GM18498 (cell line): ENCODE measurements at regions not wholly inside any gene's neighbourhood (a gene's known extent, or its start where the extent isn't known, plus 50 kb on each side); places are given as distances from the start of the nearest gene placed in this dataset.
"Not testable (repeated sequence)": the region's sequence is repeated elsewhere in the genome, so short reads cannot be mapped to it uniquely, and the experiment has no call there.

Experiments used
- ATAC-seq: cut with Tn5 transposase; IDR thresholded peaks from one replicate; pipeline ENCODE4 v1.9.1; 2021; ENCODE audit warnings: mild to moderate bottlenecking, moderate library complexity; ENCODE audit not compliant: unreplicated experiment

DNA sequence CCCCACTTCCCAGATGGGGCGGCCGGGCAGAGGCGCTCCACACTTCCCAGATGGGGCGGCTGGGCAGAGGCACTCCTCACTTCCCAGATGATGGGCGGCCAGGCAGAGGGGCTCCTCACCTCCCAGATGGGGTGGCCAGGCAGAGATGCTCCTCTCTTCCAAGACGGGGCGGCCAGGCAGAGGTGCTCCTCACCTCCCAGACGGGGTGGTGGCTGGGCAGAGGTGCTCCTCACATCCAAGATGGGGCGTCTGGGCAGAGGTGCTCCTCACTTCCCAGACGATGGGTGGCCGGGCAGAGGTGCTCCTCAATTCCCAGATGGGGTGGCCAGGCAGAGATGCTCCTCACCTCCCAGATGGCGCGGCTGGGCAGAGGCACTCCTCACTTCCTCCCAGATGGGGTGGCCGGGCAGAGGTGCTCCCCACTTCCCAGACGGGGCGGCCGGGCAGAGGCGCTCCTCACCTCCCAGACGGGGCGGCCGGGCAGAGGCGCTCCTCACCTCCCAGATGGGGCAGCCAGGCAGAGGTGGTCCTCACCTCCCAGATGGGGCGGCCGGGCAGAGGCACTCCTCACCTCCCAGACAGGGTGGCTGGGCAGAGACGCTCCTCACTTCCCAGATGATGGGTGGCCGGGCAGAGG, 275.2 kb downstream of the LIPI start:
- ATAC-seq = not testable (repeated sequence)

DNA sequence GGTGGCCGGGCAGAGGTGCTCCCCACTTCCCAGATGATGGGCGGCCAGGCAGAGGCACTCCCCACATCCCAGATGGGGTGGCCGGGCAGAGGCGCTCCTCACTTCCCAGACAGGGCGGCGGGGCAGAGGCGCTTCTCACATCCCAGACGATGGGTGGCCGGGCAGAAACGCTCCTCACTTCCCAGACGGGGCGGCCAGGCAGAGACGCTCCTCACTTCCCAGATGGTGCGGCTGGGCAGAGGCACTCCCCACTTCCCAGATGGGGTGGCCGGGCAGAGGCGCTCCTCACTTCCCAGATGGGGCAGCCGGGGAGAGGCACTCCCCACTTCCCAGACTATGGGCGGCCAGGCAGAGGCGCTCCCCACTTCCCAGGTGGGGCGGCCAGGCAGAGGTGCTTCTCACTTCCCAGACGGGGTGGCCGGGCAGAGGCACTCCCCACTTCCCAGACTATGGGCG, 275.8 kb downstream of the LIPI start:
- not testable (repeated sequence) for ATAC-seq

DNA sequence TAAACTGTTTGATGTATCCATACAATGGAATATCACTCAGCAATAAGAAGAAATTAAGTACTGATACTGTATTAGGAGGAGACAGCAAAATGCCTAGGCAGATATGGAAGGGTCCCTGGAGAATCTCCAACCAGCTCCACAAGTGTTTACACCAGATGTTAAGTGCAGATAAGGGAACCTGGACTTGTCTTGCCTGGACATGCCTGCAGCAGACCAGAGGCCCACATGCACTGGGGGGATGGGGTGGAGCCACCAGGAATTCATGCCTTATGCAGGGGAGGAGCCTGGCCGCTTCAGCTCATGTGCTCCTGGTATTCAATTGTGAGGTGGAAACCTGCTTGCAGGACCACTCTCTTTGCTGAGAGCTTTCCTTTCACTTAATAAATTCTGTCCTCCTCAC, 287.6 kb downstream of the LIPI start:
- not testable (repeated sequence) for ATAC-seq

DNA sequence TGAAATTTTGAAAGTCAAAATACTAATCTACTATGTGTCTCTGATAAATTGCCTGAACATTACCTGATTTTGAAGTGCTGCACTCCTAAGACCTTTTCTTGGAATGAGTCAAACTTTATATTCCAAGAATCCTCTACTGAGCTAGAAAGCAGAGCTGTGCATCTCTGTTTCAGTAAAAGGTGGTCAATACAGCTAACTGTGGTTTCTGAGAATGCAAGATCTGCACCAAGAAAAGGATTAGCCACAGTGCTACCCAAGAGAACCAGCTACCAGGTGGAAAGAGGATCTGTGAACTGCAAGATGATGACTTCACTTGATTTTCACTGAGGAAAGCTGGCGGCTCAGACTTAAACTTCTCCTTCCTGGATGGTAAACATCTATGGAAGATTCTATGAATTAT, 289.3 kb downstream of the LIPI start:
- not testable (repeated sequence) for ATAC-seq

GRCh38 chr21:13907385-13907784, 297.8 kb downstream of the POTED start:
- not testable (repeated sequence) for ATAC-seq

- not testable (repeated sequence) for ATAC-seq
These were observed 287.1 kb downstream of the POTED start for GRCh38 chr21:13896596-13897247.

DNA sequence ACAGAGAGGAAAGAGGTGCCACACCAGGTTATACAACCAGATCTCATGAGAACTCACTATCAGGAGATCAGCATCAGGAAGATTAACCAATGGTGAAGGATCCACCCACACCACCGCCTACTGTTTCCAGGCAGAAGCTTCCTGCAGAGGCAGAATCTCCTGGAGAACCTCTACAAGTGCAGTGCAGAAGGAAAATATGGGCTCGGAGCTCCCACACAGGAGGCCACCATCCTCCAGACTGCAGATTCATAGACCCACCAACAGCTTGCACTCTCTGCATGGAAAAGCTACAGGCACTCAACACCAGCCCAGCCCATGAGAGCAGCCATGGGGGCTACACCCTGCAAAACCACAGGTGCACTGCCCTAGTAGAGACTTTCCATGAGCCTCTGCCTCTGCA, 284.0 kb downstream of the POTED start:
- ATAC-seq = not testable (repeated sequence)

DNA sequence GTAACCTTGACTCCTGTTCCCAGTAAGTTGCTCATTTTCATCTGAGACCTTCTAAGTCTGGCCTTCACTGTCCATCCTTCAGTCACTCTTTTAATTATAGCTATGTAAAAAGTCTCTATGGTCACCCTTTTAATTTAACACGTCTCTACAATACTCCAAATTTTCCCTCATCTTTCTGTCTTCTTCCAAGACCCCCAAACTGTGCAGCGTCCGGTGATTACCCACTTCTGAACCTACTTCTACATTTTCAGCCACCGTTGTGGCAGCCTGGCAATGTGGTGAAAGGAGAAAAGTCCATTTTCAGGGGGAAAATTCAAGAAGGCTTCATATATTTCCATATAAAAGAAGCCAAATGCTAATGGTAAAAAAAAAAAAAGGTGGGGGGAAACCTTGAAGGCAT, 283.4 kb downstream of the POTED start:
- not testable (repeated sequence) for ATAC-seq

DNA sequence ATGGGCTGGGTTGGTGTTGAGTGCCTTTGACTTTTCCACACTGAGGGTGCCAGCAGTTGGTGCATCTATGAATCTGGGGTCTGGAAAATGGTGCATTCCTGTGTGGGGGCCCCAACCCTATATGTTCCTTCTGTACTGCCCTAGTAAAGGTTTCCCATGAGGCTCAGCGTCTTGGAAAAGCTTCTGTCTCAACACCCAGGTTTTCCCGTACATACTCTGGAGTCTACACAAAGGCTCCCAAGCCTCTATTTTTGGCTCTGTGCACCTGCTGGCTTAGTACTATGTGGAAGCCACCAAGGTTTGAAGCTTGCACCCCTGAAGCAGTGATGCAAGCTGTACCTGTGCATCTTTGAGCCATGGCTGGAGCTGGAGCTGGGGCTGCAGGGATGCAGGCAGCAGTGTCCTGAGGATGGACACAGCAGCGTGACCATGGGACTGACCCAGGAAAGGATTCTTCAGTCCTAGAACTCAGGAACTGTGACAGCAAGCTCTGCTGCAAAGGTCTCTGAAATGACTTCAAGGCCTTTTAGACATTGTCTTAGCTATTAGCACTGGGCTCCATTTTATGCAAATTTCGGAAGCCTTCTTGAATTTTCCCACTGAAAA, 282.7 kb downstream of the POTED start:
- not testable (repeated sequence) for ATAC-seq

- ATAC-seq = not testable (repeated sequence)
These were observed 279.6 kb downstream of the POTED start for GRCh38 chr21:13889176-13889575.

GRCh38 chr21:13883641-13884395, 274.2 kb downstream of the POTED start:
- ATAC-seq = not testable (repeated sequence)

- ATAC-seq = not testable (repeated sequence)
These were observed 267.9 kb downstream of the POTED start for GRCh38 chr21:13877503-13877902.

DNA sequence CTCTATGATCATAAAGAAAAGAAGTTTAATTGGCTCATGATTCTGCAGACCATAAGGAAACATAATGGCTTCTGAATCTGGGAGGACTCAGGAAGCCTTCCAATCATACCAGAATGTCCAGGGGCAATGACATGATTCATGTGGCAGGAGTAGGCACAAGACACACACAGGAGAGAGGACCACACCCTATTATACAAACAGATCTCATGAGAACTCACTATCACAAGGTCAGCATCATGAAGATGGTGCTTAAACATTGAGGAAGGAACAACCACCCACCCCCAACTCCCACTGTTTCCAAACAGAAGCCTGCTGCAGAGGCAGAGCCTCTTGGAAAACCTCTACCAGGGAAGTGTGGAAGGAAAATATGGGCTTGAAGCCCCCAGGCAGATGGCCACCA, 267.4 kb downstream of the POTED start:
- not testable (repeated sequence) for ATAC-seq

- ATAC-seq = not testable (repeated sequence)
These were observed 264.4 kb downstream of the POTED start for GRCh38 chr21:13874001-13874400.

- ATAC-seq = no peak
These were observed 245.1 kb downstream of the POTED start for GRCh38 chr21:13854638-13855037.

- ATAC-seq = not testable (repeated sequence)
These were observed 241.2 kb downstream of the POTED start for GRCh38 chr21:13850808-13851207.

- not testable (repeated sequence) for ATAC-seq
These were observed 239.9 kb downstream of the POTED start for GRCh38 chr21:13849489-13849888.

- not testable (repeated sequence) for ATAC-seq
These were observed 237.1 kb downstream of the POTED start for GRCh38 chr21:13846718-13847117.

GRCh38 chr21:13844574-13844973, 235.0 kb downstream of the POTED start:
- ATAC-seq = not testable (repeated sequence)

DNA sequence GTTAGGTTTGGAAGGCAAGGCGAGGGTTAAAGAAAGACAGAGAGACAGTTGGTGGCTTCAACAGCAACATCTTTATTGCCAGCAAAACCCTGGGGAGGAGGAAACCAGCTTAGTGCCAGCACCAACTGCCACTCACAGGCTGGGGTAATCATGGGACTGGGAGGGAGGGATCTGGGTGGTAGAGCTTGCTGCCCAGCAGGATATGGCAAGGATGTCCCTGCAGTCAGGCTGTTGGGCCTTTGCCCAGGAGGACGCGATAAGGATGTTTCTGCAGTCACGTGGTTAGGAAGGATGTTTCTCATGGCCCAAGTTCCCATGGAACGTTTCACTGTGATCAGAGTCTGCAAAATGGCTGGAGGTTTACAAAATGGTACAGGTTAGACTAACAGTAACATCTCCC, 233.5 kb downstream of the POTED start:
- not testable (repeated sequence) for ATAC-seq

DNA sequence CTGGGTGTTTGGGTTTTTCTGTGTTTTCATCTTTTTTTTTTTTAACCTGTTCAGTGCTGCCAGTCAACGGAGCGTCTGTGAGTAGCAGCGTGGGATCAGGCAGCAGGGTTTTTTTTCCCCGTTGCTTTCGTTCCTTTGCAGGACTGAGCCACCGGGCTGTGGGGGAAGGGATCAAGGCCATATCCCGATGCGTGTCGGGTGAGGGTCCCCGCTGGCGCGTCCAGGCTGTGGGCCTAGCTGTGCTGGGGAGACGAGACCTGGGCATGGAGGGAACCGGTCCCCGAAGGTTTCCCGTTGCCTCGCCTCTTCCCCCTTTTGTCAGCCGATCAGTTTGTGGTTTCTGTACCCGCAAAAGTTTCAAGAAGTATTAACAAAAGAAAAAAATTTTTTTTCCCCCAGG, 218.1 kb downstream of the POTED start:
- ATAC-seq = not testable (repeated sequence)
